A673 (cell line): ENCODE measurements at regions not wholly inside any gene's neighbourhood (a gene's known extent, or its start where the extent isn't known, plus 50 kb on each side); places are given as distances from the start of the nearest gene placed in this dataset.
A peak's percentile ranks its signal among the peaks of the same experiment; 100 is the strongest.

Source experiments
- BruUV-seq: library from RNA; stranded (reverse); fragments of 400-500 nt; replicated peaks from 2 replicates; lab custom pipeline; 2021; lab: Mats Ljungman, UMichigan
- CTCF ChIA-PET: fragments of 300-600 bp; sonication (Branson Sonifier 250); formaldehyde crosslinking; loops from one replicate; lab custom pipeline; 2022; ENCODE audit warnings: antibody characterized with exemption; lab: Charles Lee
- POLR2A ChIA-PET: fragments of 300-600 bp; sonication (Branson Sonifier 250); formaldehyde crosslinking; loops from one replicate; lab custom pipeline; 2022; ENCODE audit warnings: antibody characterized with exemption; ENCODE audit not compliant: low non-redundant PET; lab: Charles Lee
- DNase-seq: peaks from one replicate; pipeline ENCODE4 v3.0.0-alpha.2; 2015; ENCODE audit warnings: low spot score
- H3K27ac ChIP-seq: fragments of 200-600 bp; sonication (generic); 2 replicates; pipeline ENCODE4 v1.5.1; 2016; ENCODE audit warnings: mixed run types, low read depth, mild to moderate bottlenecking, mixed read lengths, antibody characterized with exemption, low read length; ENCODE audit not compliant: poor library complexity, severe bottlenecking
- H3K27me3 ChIP-seq: fragments of 200-600 bp; sonication (generic); replicated peaks from 2 replicates; pipeline ENCODE4 v1.6.1; 2017; ENCODE audit warnings: mixed run types, low read depth, mild to moderate bottlenecking, mixed read lengths, antibody characterized with exemption, low read length; ENCODE audit not compliant: insufficient read depth, poor library complexity
- H3K36me3 ChIP-seq: fragments of 200-600 bp; sonication (generic); 2 replicates; pipeline ENCODE4 v1.6.1; 2016; ENCODE audit warnings: mixed run types, mild to moderate bottlenecking, mixed read lengths, antibody characterized with exemption, low read length; ENCODE audit not compliant: insufficient read depth, poor library complexity, severe bottlenecking
- H3K4me1 ChIP-seq: fragments of 200-600 bp; sonication (generic); 2 replicates; pipeline ENCODE4 v1.6.1; 2017; ENCODE audit warnings: mixed run types, mild to moderate bottlenecking, mixed read lengths, antibody characterized with exemption, low read length; ENCODE audit not compliant: insufficient read depth, poor library complexity, severe bottlenecking
- H3K4me3 ChIP-seq: fragments of 200-600 bp; sonication (generic); 2 replicates; pipeline ENCODE4 v1.5.1; 2016; ENCODE audit warnings: low read depth, mixed run types, mild to moderate bottlenecking, mixed read lengths, low read length; ENCODE audit not compliant: poor library complexity, severe bottlenecking
- H3K9me3 ChIP-seq: fragments of 200-600 bp; sonication (generic); 2 replicates; pipeline ENCODE4 v1.6.1; 2016; ENCODE audit warnings: mixed run types, low read depth, mild to moderate bottlenecking, mixed read lengths, antibody characterized with exemption, low read length; ENCODE audit not compliant: poor library complexity, severe bottlenecking
- EZH2 ChIP-seq: fragments of 200-600 bp; sonication (generic); IDR thresholded peaks from 2 replicates; pipeline ENCODE4 v1.6.1; 2017; ENCODE audit warnings: borderline replicate concordance, low read depth, mild to moderate bottlenecking, mixed read lengths, antibody characterized with exemption, low read length; ENCODE audit not compliant: poor library complexity, severe bottlenecking
- intact Hi-C: fragments of 100-400 bp; cut with micrococcal nuclease; formaldehyde crosslinking; loops from one replicate; pipeline ENCODE4 v1.10.0; 2022; ENCODE audit not compliant: unreplicated experiment
- TF ChIP-seq, protein P1 (sequence below): fragments of 300-800, 200-600 bp; sonication (generic); conservative IDR thresholded peaks from 2 replicates; pipeline ENCODE4 v1.5.1; 2017; ENCODE audit warnings: low read depth, mild to moderate bottlenecking, antibody characterized with exemption, low read length, moderate library complexity, mixed read lengths

DNA sequence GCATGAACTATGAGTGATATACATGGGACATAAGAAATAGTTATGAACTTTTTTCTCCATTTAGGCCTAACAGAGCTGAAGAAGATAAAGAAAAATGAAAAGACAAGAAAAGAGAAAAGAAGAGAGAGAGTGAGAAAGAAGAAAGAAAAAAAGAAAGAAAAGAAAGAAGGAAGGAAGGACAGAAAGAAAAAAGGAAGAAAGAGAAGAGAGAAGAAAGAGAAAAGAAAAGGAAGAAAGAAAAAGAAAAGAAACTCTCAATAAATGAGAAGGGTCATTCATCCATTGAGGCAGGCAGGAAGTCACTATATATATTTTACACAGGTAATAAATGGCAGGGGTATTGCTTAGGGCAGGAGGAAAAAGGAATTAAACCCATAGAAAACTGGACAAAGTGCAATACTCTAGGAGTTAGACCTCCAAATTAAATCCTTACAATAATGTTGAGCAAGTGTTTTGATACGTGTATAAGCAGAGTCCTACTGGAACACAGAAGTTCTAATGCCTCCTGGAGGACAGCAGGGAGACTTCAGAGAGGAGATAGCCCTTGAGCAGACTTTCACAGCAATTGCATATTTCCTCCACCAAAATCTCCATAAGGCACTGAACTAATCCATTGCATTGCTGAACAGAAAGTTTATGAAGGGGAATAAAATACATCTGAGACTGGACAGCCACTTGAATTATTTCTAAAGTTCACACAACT lies 86.4 kb upstream of the TENT5A start:
- intact Hi-C loops = no loop called here
- no peaks in the 10 kb centered on the region for H3K27me3 ChIP-seq
- no peak overlapping the region for H3K27ac ChIP-seq
- ChIA-PET POLR2A (no interaction called here), CTCF (no interaction called here)
- BruUV-seq = no TSS peak
- TF ChIP-seq EZH2 = no peak
- TF ChIP-seq, protein P1, sequence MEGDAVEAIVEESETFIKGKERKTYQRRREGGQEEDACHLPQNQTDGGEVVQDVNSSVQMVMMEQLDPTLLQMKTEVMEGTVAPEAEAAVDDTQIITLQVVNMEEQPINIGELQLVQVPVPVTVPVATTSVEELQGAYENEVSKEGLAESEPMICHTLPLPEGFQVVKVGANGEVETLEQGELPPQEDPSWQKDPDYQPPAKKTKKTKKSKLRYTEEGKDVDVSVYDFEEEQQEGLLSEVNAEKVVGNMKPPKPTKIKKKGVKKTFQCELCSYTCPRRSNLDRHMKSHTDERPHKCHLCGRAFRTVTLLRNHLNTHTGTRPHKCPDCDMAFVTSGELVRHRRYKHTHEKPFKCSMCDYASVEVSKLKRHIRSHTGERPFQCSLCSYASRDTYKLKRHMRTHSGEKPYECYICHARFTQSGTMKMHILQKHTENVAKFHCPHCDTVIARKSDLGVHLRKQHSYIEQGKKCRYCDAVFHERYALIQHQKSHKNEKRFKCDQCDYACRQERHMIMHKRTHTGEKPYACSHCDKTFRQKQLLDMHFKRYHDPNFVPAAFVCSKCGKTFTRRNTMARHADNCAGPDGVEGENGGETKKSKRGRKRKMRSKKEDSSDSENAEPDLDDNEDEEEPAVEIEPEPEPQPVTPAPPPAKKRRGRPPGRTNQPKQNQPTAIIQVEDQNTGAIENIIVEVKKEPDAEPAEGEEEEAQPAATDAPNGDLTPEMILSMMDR = peak; percentile 38; the same call in 1 of the 2 replicates
- peak; percentile 22 for DNase-seq
- H3K4me3 ChIP-seq = no peak overlapping the region
- no peaks in the 10 kb centered on the region for H3K4me1 ChIP-seq
- H3K9me3 ChIP-seq = no peaks in the 10 kb centered on the region
- no peaks in the 10 kb centered on the region for H3K36me3 ChIP-seq

DNA sequence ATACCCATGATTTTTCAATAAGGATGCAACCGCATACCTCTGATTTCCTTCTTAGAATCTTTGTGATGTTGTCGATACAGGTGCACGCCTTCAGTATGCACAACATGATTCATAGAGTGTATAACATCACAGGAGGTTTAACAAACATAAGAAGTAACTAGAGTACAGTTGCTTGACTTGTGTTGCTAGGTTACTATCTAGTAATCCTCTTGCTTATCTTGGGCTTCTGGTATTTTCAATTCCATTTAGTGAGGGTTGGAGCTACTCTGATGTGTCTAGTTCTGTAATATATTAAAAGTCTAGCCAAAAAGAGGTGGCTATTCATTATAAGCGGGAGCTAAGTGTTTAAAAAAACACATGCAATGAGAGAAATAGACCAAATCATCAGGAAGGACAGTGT lies 85.5 kb upstream of the TENT5A start:
- TF ChIP-seq EZH2 = no peak
- TF ChIP-seq, protein P1 = no peak
- intact Hi-C loops = no loop called here
- Histone ChIP-seq H3K4me3 (no peak overlapping the region), H3K9me3 (no peaks in the 10 kb centered on the region), H3K4me1 (no peaks in the 10 kb centered on the region), H3K27ac (no peak overlapping the region), H3K27me3 (no peaks in the 10 kb centered on the region), H3K36me3 (no peaks in the 10 kb centered on the region)
- CTCF ChIA-PET = no interaction called here
- DNase-seq = no peak
- no TSS peak for BruUV-seq
- POLR2A ChIA-PET = no interaction called here

DNA sequence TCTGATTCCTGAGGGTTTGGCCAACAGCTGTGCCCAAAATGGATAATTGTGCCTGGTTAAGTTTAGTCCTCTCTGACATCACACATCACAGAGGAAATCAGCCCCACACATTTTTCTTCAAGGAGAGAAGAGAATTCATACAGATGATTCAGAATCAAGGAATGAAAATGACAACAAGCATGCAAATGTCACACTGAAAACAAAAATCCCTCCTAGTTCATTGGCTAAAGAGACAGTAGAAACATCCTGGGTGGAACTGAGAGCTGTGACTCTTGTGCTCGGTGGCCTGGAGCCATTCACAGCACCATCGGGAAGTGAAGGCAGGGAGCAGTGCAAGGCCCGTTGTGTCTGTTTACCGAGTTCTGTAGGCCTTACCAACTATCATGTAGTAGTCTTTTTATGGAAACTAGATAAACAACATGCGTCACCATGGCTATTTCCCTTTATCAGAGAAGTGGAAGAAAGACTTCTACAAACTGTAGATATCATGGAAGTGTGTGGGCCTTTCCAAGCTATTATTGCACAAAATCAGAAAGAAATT lies 81.7 kb upstream of the TENT5A start:
- Histone ChIP-seq H3K36me3 (no peaks in the 10 kb centered on the region), H3K4me1 (no peaks in the 10 kb centered on the region), H3K27me3 (no peaks in the 10 kb centered on the region), H3K9me3 (no peaks in the 10 kb centered on the region), H3K4me3 (no peak overlapping the region), H3K27ac (no peak overlapping the region)
- POLR2A ChIA-PET = no interaction called here
- CTCF ChIA-PET = no interaction called here
- TF ChIP-seq, protein P1 = no peak
- TF ChIP-seq EZH2 = no peak
- intact Hi-C loops = no loop called here
- BruUV-seq = no TSS peak
- DNase-seq = peak; percentile 40
